Liver (tissue), 7 donors: ENCODE measurements at regions not wholly inside any gene's neighbourhood (a gene's known extent, or its start where the extent isn't known, plus 50 kb on each side); places are given as distances from the start of the nearest gene placed in this dataset.

Experiments used
- DNase-seq: peaks from one replicate; pipeline ENCODE4 v3.0.0-alpha.2; 2017; ENCODE audit warnings: low spot score
- H3K27ac ChIP-seq, 2 donors: one replicate each; pipeline ENCODE4 v1.7.0; 2013; ENCODE audit warnings: inconsistent platforms in 2 of 2, low read length in 2 of 2, control low read depth in 1 of 2, low read depth in 1 of 2, mild to moderate bottlenecking in 1 of 2
- H3K27me3 ChIP-seq, 4 donors: one replicate each; pipeline versions ENCODE4 v1.6.1 to v1.7.0; 2013; ENCODE audit warnings: low read length in 3 of 4, inconsistent platforms in 1 of 4, mild to moderate bottlenecking in 1 of 4, moderate library complexity in 1 of 4; ENCODE audit not compliant: control insufficient read depth in 4 of 4, insufficient read depth in 4 of 4
- H3K36me3 ChIP-seq, 4 donors: one replicate each; pipeline versions ENCODE4 v1.6.1 to v1.7.0; 2013; ENCODE audit warnings: low read length in 3 of 4, mild to moderate bottlenecking in 3 of 4, low read depth in 1 of 4, moderate library complexity in 1 of 4; ENCODE audit not compliant: control insufficient read depth in 4 of 4, insufficient read depth in 3 of 4
- H3K4me1 ChIP-seq, 4 donors: one replicate each; pipeline versions ENCODE4 v1.6.1 to v1.7.0; 2013; ENCODE audit warnings: low read length in 3 of 4, mild to moderate bottlenecking in 3 of 4, moderate library complexity in 1 of 4; ENCODE audit not compliant: control insufficient read depth in 4 of 4, insufficient read depth in 4 of 4
- H3K4me3 ChIP-seq, 3 donors: one replicate each; pipeline versions ENCODE4 v1.6.1 to v1.7.0; 2013; ENCODE audit warnings: low read length in 3 of 3, control low read depth in 1 of 3, low read depth in 1 of 3, mild to moderate bottlenecking in 1 of 3
- H3K9ac ChIP-seq, 2 donors: one replicate each; pipeline ENCODE4 v1.7.0; 2013; ENCODE audit warnings: low read length in 2 of 2, mild to moderate bottlenecking in 2 of 2, moderate library complexity in 2 of 2, control low read depth in 1 of 2, low read depth in 1 of 2
- H3K9me3 ChIP-seq, 4 donors: one replicate each; pipeline versions ENCODE4 v1.6.1 to v1.7.0; 2013; ENCODE audit warnings: low read length in 3 of 4; ENCODE audit not compliant: control insufficient read depth in 4 of 4
- CTCF ChIP-seq: fragments of 150-350 bp; IDR thresholded peaks from 2 replicates; pipeline ENCODE4 v1.5.1; 2017; ENCODE audit warnings: improper control_type of control experiment, low read depth, low read length; ENCODE audit not compliant: missing input control
- EGR1 ChIP-seq, 2 donors: IDR thresholded peaks; 2 replicates each; pipeline ENCODE4 v1.6.1; 2016 to 2018; ENCODE audit warnings: antibody characterized with exemption in 2 of 2, low read depth in 2 of 2
- FOXA1 ChIP-seq: IDR thresholded peaks from 2 replicates; pipeline ENCODE4 v1.6.1; 2016; ENCODE audit warnings: antibody characterized with exemption
- FOXA2 ChIP-seq: IDR thresholded peaks from 2 replicates; pipeline ENCODE4 v1.6.1; 2016; ENCODE audit warnings: antibody characterized with exemption
- GABPA ChIP-seq, 2 donors: IDR thresholded peaks in 1 of 2; conservative IDR thresholded peaks in 1 of 2; 2 replicates each; pipeline ENCODE4 v1.6.1; 2016; ENCODE audit warnings: antibody characterized with exemption in 2 of 2, mild to moderate bottlenecking in 1 of 2, moderate library complexity in 1 of 2
- HNF4A ChIP-seq, 2 donors: conservative IDR thresholded peaks; 2 replicates each; pipeline ENCODE4 v1.6.1; 2016; ENCODE audit warnings: antibody characterized with exemption in 2 of 2, mild to moderate bottlenecking in 2 of 2
- HNF4G ChIP-seq: IDR thresholded peaks from 2 replicates; pipeline ENCODE4 v1.6.1; 2016; ENCODE audit warnings: antibody characterized with exemption
- JUND ChIP-seq, 2 donors: IDR thresholded peaks; 2 replicates each; pipeline ENCODE4 v1.6.1; 2016; ENCODE audit warnings: antibody characterized with exemption in 2 of 2
- NR2F2 ChIP-seq: IDR thresholded peaks from 2 replicates; pipeline ENCODE4 v1.6.1; 2016; ENCODE audit warnings: antibody characterized with exemption
- RAD21 ChIP-seq, 2 donors: IDR thresholded peaks; 2 replicates each; pipeline ENCODE4 v1.6.1; 2016; ENCODE audit warnings: antibody characterized with exemption in 2 of 2, mild to moderate bottlenecking in 2 of 2
- RXRA ChIP-seq, 2 donors: IDR thresholded peaks; 2 replicates each; pipeline ENCODE4 v1.6.1; 2017 to 2018; ENCODE audit warnings: antibody characterized with exemption in 2 of 2, mild to moderate bottlenecking in 1 of 2
- SP1 ChIP-seq: IDR thresholded peaks from 2 replicates; pipeline ENCODE4 v1.6.1; 2018; ENCODE audit warnings: antibody characterized with exemption, mild to moderate bottlenecking
- TAF1 ChIP-seq: conservative IDR thresholded peaks from 2 replicates; pipeline ENCODE4 v1.6.1; 2016; ENCODE audit warnings: antibody characterized with exemption, mild to moderate bottlenecking
- YY1 ChIP-seq: IDR thresholded peaks from 2 replicates; pipeline ENCODE4 v1.6.1; 2016; ENCODE audit warnings: antibody characterized with exemption, mild to moderate bottlenecking
- TF ChIP-seq, protein P1 (sequence below): IDR thresholded peaks from 2 replicates; pipeline ENCODE4 v1.6.1; 2016; ENCODE audit warnings: antibody characterized with exemption, mild to moderate bottlenecking
- TF ChIP-seq, protein P2 (sequence below): IDR thresholded peaks from 2 replicates; pipeline ENCODE4 v1.6.1; 2016; ENCODE audit warnings: antibody characterized with exemption
- TF ChIP-seq, protein P3 (sequence below): IDR thresholded peaks from 2 replicates; pipeline ENCODE4 v1.6.1; 2016; ENCODE audit warnings: antibody characterized with exemption
- TF ChIP-seq, protein P4 (sequence below): IDR thresholded peaks from 2 replicates; pipeline ENCODE4 v1.6.1; 2016; ENCODE audit warnings: antibody characterized with exemption
- donor health status: healthy.
- donor health status: healthy.
- donor health status: healthy.
- donor health status: healthy.

DNA sequence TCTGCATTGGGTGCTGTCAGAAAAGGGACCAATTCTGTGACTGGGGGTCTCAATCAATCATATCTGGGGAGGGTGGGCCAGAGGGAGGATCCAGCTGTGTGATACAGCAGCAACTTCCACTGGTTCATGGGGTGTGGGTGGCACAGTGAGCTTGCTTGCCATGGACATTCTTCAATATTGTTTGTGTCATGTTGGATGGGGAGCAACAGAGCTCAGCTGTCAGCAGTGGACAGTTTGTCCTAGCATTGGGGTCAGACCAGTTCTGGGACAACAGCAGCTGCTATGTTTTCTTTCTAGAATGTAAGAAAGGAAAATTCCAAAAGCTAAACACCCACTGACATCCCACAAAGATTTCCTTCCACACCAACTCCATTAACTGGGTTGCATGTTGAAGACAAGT is 221.9 kb upstream of the CDH4 start:
- Histone ChIP-seq H3K27me3 (peaks cover 0 to 3% (median 0%) of the 10 kb centered on the region in 4 donors), H3K9ac (no peak overlapping the region), H3K4me1 (no peaks in the 10 kb centered on the region), H3K4me3 (no peak overlapping the region), H3K36me3 (no peaks in the 10 kb centered on the region), H3K27ac (no peak overlapping the region), H3K9me3 (no peaks in the 10 kb centered on the region)
- no peak for DNase-seq
- TF ChIP-seq, protein P1, sequence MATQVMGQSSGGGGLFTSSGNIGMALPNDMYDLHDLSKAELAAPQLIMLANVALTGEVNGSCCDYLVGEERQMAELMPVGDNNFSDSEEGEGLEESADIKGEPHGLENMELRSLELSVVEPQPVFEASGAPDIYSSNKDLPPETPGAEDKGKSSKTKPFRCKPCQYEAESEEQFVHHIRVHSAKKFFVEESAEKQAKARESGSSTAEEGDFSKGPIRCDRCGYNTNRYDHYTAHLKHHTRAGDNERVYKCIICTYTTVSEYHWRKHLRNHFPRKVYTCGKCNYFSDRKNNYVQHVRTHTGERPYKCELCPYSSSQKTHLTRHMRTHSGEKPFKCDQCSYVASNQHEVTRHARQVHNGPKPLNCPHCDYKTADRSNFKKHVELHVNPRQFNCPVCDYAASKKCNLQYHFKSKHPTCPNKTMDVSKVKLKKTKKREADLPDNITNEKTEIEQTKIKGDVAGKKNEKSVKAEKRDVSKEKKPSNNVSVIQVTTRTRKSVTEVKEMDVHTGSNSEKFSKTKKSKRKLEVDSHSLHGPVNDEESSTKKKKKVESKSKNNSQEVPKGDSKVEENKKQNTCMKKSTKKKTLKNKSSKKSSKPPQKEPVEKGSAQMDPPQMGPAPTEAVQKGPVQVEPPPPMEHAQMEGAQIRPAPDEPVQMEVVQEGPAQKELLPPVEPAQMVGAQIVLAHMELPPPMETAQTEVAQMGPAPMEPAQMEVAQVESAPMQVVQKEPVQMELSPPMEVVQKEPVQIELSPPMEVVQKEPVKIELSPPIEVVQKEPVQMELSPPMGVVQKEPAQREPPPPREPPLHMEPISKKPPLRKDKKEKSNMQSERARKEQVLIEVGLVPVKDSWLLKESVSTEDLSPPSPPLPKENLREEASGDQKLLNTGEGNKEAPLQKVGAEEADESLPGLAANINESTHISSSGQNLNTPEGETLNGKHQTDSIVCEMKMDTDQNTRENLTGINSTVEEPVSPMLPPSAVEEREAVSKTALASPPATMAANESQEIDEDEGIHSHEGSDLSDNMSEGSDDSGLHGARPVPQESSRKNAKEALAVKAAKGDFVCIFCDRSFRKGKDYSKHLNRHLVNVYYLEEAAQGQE, result no peak
- TF ChIP-seq HNF4A (conservative IDR thresholded peaks at IDR 0.05) (no peak), EGR1 (IDR thresholded peaks at IDR 0.05; ENCODE audit: low read depth in 2 of 2) (no peak), GABPA (IDR thresholded peaks at IDR 0.05 in 1 of 2, conservative IDR thresholded peaks at IDR 0.05 in 1 of 2) (no peak), SP1 (no peak), FOXA2 (no peak), RAD21 (IDR thresholded peaks at IDR 0.05) (no peak), YY1 (no peak), RXRA (IDR thresholded peaks at IDR 0.05) (no peak), CTCF (no peak), FOXA1 (no peak), NR2F2 (no peak), TAF1 (no peak), HNF4G (no peak), JUND (IDR thresholded peaks at IDR 0.05) (no peak)
- TF ChIP-seq, protein P2, sequence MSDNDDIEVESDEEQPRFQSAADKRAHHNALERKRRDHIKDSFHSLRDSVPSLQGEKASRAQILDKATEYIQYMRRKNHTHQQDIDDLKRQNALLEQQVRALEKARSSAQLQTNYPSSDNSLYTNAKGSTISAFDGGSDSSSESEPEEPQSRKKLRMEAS, result no peak
- TF ChIP-seq, protein P3, sequence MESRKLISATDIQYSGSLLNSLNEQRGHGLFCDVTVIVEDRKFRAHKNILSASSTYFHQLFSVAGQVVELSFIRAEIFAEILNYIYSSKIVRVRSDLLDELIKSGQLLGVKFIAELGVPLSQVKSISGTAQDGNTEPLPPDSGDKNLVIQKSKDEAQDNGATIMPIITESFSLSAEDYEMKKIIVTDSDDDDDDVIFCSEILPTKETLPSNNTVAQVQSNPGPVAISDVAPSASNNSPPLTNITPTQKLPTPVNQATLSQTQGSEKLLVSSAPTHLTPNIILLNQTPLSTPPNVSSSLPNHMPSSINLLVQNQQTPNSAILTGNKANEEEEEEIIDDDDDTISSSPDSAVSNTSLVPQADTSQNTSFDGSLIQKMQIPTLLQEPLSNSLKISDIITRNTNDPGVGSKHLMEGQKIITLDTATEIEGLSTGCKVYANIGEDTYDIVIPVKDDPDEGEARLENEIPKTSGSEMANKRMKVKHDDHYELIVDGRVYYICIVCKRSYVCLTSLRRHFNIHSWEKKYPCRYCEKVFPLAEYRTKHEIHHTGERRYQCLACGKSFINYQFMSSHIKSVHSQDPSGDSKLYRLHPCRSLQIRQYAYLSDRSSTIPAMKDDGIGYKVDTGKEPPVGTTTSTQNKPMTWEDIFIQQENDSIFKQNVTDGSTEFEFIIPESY, result no peak
- TF ChIP-seq, protein P4, sequence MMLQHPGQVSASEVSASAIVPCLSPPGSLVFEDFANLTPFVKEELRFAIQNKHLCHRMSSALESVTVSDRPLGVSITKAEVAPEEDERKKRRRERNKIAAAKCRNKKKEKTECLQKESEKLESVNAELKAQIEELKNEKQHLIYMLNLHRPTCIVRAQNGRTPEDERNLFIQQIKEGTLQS, result no peak
